ENCODE measurements at regions not wholly inside any gene's neighbourhood (a gene's known extent, or its start where the extent isn't known, plus 50 kb on each side); places are given as distances from the start of the nearest gene placed in this dataset.
"Not testable (repeated sequence)": the region's sequence is repeated elsewhere in the genome, so short reads cannot be mapped to it uniquely, and the experiment has no call there.

GRCh38 chr16:27628241-27628942 is 78.4 kb downstream of the KATNIP start:
- H3K4me3 ChIP-seq (ENCODE audit: control insufficient read depth, low read depth, low read length), result no peak overlapping the region
- no peak for DNase-seq (ENCODE audit: low read depth)
- no peak for TF ChIP-seq CTCF (IDR thresholded peaks at IDR 0.05; ENCODE audit: control insufficient read depth, insufficient read depth, low read depth, low read length, missing control alignments)

- not testable (repeated sequence) for H3K4me3 ChIP-seq (ENCODE audit: control insufficient read depth, low read depth, low read length); DNase-seq (ENCODE audit: low read depth)
Observed at GRCh38 chr16:27628943-27629462, 79.1 kb downstream of the KATNIP start.

DNA sequence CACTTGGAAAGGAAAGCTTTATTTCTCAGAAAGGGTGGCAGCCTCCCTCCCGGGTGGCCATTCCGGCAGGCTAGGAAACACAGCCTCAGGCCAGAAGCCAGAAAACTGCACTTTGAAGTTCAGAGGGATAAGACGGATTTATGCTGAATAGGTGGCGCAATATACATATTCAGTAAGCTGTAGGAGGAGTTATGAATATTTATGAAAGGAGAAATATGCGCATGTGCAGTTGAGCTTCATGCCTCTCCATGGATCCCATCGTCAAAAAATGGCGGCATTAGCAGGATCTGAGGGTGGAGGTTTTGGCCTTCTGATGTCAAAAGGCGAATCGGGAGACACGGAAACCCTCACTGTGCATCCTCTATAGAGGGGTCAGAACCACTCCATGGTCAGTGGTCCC is 82.3 kb downstream of the KATNIP start:
- no peak for TF ChIP-seq CTCF (IDR thresholded peaks at IDR 0.05; ENCODE audit: control insufficient read depth, insufficient read depth, low read depth, low read length, missing control alignments)
- H3K4me3 ChIP-seq (ENCODE audit: control insufficient read depth, low read depth, low read length), result no peak overlapping the region
- no peak for DNase-seq (ENCODE audit: low read depth)

DNA sequence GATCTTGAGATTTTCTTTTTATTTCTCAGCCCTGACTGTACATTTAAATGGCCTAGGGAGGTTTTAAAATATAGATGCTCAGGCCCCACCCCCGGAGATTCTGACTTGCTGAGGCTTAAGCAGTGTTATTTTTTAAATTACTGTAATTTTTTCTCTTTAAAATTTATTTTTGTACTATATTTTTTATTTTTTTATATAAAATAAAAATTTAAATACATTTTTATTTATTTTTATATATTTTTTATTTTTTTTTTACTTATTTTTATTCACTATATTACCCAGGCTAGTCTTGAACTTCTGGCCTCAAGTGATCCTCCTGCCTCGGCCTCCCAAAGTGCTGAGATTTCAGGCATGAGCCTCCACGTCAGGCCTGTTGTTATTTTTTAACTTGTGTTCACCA is 83.3 kb downstream of the KATNIP start:
- TF ChIP-seq CTCF (IDR thresholded peaks at IDR 0.05; ENCODE audit: control insufficient read depth, insufficient read depth, low read depth, low read length, missing control alignments), result no peak
- DNase-seq (ENCODE audit: low read depth), result no peak
- no peak overlapping the region for H3K4me3 ChIP-seq (ENCODE audit: control insufficient read depth, low read depth, low read length)

GRCh38 chr16:27633721-27634120 is 83.8 kb downstream of the KATNIP start:
- H3K4me3 ChIP-seq (ENCODE audit: control insufficient read depth, low read depth, low read length), result no peak overlapping the region
- no peak for TF ChIP-seq CTCF (IDR thresholded peaks at IDR 0.05; ENCODE audit: control insufficient read depth, insufficient read depth, low read depth, low read length, missing control alignments)
- no peak for DNase-seq (ENCODE audit: low read depth)

GRCh38 chr16:27634779-27635178 is 84.8 kb downstream of the KATNIP start:
- DNase-seq (ENCODE audit: low read depth), result no peak
- TF ChIP-seq CTCF (IDR thresholded peaks at IDR 0.05; ENCODE audit: control insufficient read depth, insufficient read depth, low read depth, low read length, missing control alignments), result no peak
- no peak overlapping the region for H3K4me3 ChIP-seq (ENCODE audit: control insufficient read depth, low read depth, low read length)

GRCh38 chr16:27636453-27637240 is 86.7 kb downstream of the KATNIP start:
- DNase-seq (ENCODE audit: low read depth), result no peak
- no peak for TF ChIP-seq CTCF (IDR thresholded peaks at IDR 0.05; ENCODE audit: control insufficient read depth, insufficient read depth, low read depth, low read length, missing control alignments)
- no peak overlapping the region for H3K4me3 ChIP-seq (ENCODE audit: control insufficient read depth, low read depth, low read length)

All from AG09309 (cell line).